Activated effector memory CD4-positive, alpha-beta T cell treated with anti-CD3 and anti-CD28 coated beads, Interleukin-2, amount 50 U/mL, for 16 hours (primary cell): ENCODE measurements at regions not wholly inside any gene's neighbourhood (a gene's known extent, or its start where the extent isn't known, plus 50 kb on each side); places are given as distances from the start of the nearest gene placed in this dataset.

Source experiments
- DNase-seq: peaks from one replicate; pipeline ENCODE4 v3.0.0-alpha.2; 2020

GRCh38 chr5:73996151-73996755 is 370.3 kb downstream of the ARHGEF28 start:
- DNase-seq: no peak

GRCh38 chr5:73994963-73995362 is 369.0 kb downstream of the ARHGEF28 start:
- DNase-seq: no peak
